HG03432 (cell line): ENCODE measurements at regions not wholly inside any gene's neighbourhood (a gene's known extent, or its start where the extent isn't known, plus 50 kb on each side); places are given as distances from the start of the nearest gene placed in this dataset.

Experiments used
- ATAC-seq: cut with Tn5 transposase; IDR thresholded peaks from one replicate; pipeline ENCODE4 v1.9.1; 2021; ENCODE audit warnings: mild to moderate bottlenecking, moderate library complexity; ENCODE audit not compliant: unreplicated experiment

DNA sequence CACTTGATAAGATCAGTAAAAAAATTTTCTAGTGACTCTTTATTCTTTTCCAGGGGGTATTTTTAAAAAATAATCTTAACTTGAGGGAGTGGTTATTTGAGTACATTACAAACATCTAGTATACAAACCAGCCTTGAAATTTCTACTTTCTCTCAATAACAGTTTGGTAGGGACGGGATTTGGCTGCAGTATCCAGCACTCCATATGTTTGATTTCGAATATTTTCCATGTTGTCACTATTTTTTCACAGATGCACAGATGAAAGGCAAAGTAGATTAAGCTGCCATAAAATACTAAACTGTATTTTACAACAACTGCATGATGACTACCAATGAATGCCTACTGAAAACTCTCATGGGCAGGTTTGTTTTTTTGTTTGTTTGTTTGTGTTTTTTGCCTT lies 225.0 kb downstream of the COX7B2 start:
- ATAC-seq = no peak

DNA sequence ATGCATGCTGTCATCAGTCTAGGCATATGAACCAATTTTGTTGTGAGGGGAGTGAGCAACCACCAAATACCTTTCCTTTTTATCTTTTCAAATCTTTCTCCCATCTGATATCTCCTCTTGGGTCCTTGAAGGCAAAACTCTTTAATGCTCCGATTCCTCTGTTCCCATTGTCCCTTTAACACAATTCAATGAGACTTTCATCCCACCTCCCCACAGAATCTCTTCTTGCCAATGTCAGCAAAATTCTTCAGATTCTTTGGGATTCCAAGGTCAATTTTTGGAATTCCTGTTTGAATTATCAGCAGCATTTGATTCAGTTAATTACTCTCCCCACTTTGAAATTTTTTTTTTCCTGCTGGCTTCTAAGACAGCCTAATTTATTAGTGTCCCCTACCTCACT lies 232.7 kb downstream of the COX7B2 start:
- no peak for ATAC-seq

DNA sequence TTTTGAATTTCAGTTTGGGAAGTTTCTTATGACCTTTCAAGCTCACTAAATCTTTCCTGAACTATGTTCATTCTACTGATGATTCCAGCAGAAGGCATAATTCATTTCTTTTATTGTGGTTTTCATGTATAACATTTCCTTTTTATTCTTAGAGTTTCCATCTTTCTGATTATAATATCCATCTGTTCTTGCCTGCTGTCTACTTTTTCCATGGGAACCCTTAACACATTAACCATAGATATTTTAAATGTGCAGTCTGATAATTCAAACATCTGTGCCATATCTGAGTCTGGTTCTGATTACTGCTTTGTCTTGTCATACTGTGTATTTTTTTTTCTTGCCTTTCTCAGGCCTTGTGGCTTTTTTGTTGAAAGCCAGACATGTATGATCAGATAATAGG lies 234.7 kb downstream of the COX7B2 start:
- no peak for ATAC-seq

DNA sequence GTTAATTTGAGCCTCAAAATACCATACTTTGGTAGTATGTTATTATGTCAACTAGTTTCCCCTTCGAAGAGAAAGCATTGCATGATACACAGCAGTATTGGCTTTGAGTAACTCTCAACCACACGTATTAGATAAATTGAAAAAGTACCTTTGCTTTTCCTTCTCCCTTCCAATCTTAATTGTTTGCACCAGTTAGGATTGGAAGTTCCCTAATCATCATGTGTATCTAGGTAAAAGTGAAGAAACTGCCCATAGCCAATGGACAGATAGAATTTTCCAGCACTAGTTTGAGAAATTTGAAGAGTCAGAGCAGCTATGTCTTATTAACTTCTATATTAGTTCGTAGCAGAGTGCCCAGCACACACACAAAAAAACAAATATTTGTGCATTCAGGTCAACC lies 241.3 kb downstream of the COX7B2 start:
- ATAC-seq = no peak

DNA sequence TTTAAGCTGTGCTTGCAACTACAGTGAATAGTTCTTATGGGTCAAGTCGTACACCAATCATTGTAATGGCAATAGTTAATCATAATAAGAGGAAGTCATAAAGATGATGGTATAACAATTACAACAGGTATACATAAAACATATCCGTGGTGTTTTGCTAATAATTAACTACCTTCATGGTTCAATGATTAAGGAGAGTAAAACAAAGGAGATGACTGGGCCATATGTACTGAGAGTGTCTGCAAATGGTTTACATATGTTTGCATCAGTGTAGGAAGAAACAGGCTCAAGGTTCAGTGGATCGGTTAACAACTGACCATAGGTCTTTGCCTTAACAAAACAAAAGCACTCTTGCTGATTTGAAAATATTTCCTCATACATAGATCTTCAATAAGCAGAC lies 253.0 kb downstream of the COX7B2 start:
- ATAC-seq = no peak

DNA sequence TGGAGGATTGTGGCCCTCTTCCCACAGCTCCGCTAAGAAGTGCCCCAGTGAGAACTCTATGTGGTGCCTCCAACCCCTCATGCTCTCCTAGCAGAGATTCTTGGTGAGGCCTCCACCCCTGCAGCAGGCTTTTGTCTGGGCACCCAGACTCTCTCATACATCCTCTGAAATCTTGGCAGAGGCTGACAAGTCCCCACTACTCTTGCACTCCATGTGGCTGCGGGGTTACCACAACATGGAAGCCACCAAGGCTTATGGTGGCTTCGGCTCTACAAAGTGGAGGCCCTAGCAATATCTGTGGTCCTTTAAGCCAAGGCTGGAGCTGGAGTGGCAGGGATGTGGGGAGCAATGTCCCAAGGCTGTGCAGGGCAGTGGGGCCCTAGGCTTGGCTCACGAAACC lies 255.2 kb downstream of the COX7B2 start:
- ATAC-seq = no peak

DNA sequence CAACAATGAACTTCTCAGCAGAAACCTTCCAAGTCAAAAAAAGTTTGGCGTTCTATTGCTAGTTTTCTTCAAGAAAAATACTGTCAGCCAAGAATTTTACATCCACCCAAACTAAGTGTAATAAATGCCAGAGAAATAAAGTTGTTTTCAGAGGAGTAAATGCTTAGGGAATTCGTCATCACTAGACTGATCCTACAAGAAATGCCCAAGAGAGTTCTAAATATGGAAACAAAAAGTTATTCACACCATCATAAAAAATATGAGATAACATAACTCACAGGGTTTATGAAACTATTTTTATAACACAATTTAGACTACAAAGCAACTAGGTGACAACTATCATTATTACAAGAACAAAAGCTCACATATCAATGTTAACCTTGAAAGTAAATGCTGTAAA lies 259.5 kb upstream of the GABRA2 start:
- no peak for ATAC-seq

DNA sequence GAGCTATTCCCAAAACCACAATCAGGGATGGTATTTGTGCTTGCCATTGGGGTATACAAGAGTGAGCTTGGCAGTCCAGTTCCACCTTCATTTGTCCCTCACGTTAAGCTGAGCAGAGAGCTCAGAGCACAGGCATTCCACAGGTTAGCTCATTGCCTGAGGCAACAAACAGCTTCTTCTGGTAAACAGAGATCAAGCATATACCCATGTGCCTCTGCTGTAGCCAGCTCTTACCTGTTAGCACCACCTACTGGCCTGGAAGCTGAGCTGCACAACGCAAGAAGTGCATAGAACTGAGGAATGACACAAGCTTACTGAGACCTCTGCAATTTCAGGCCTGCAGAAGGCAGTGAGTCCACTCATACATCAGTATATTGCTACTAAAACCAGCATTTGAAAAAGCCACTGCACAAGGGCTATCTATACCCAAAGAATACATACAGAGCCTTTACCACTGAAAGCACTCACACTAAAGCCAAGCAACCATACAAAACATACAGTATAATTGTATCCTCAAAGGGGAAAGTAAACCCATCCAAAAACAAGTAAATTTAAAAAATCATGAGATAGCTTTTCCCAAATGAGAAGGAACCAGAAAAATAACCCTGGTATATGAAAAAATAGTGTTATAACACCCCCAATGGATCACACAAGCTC lies 258.3 kb upstream of the GABRA2 start:
- peak; percentile 88 for ATAC-seq

DNA sequence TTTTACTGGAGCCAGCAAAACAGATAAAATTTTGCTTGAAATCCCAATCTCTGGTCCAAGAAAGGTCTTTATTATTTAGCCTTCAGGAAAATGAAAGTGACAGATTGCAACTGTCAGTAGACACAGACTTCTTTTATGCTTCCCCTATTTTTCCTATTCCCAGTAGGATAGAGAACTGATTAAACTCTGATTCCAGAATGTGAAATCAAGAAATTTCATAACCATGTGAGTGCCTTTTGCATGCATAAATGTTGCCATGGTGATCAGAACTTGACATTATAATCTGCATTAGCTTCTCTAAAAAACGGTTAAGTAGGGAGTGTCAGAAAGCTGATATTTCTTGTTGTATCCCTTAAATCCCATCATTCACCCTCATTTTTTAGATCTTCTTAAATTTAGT lies 255.2 kb upstream of the GABRA2 start:
- ATAC-seq = no peak
